Thyroid gland (tissue), 4 donors: ENCODE measurements at regions not wholly inside any gene's neighbourhood (a gene's known extent, or its start where the extent isn't known, plus 50 kb on each side); places are given as distances from the start of the nearest gene placed in this dataset.

Experiments used
- CTCF ChIP-seq, 6 experiments: fragments of 200-600 bp in 3 of 6; fragments of 450-650 bp in 3 of 6; sonication (generic) in 3 of 6; IDR thresholded peaks; one replicate each; pipeline ENCODE4 v1.5.1; 2016 to 2019; ENCODE audit warnings: antibody characterized with exemption in 6 of 6, mild to moderate bottlenecking in 2 of 6, inconsistent platforms in 1 of 6, moderate library complexity in 1 of 6
- POLR2A ChIP-seq, 2 donors: fragments of 450-650 bp; IDR thresholded peaks; one replicate each; pipeline ENCODE4 v1.6.1; 2017; ENCODE audit warnings: antibody characterized with exemption in 2 of 2, mild to moderate bottlenecking in 2 of 2, moderate library complexity in 1 of 2

DNA sequence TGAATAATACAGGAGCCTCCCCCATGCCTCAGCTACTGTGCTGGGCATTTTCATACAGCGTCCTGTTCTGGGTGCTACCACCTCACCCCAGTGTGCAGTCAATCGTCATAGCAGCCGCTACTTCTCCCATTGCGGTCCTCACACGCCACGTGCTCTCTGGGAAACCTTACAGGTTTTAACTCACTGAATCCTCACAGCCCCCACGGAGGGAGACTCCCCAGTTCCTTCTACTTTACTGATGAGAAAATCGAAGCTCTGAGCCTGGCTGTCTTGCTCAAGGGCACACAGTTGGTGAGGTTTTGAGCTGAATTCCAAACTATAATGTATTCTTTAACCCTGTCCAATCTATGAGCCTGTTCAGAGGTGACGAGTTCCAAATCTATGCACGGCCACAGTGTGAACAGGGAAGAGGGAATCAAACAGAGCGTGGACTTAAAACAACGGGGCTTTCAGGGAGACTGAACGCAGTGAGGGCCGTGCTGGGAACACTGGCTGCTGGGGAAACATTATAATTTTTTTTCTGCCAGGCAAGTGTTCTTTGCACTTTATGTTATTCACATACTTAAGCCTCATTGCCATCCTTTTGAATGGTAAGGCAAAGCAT, 421.5 kb downstream of the BRD1 start:
- TF ChIP-seq POLR2A (IDR thresholded peaks at IDR 0.05): no peak
- TF ChIP-seq CTCF (IDR thresholded peaks at IDR 0.05): no peak
